Sigmoid colon (tissue), 6 donors: ENCODE measurements at regions not wholly inside any gene's neighbourhood (a gene's known extent, or its start where the extent isn't known, plus 50 kb on each side); places are given as distances from the start of the nearest gene placed in this dataset.

Experiments used
- DNase-seq: peaks from one replicate; pipeline ENCODE4 v3.0.0-alpha.2; 2019
- H3K27ac ChIP-seq, 4 donors: fragments of 200-600 bp; sonication (generic); one replicate each; pipeline ENCODE4 v1.5.1; 2016 to 2019; ENCODE audit warnings: mild to moderate bottlenecking in 1 of 4
- H3K27me3 ChIP-seq, 3 donors: fragments of 200-600 bp; sonication (generic); one replicate each; pipeline ENCODE4 v1.5.1; 2019; ENCODE audit warnings: mild to moderate bottlenecking in 1 of 3
- H3K36me3 ChIP-seq, 4 donors: fragments of 200-600 bp; sonication (generic); one replicate each; pipeline ENCODE4 v1.5.1; 2016 to 2019
- H3K4me1 ChIP-seq, 4 donors: fragments of 200-600 bp; sonication (generic); one replicate each; pipeline ENCODE4 v1.5.1; 2017 to 2019
- H3K4me3 ChIP-seq, 4 donors: fragments of 200-600 bp; sonication (generic); one replicate each; pipeline ENCODE4 v1.5.1; 2017 to 2019; ENCODE audit warnings: mild to moderate bottlenecking in 2 of 4, moderate library complexity in 1 of 4
- H3K9me3 ChIP-seq, 4 donors: fragments of 200-600 bp in 3 of 4; sonication (generic) in 3 of 4; one replicate each; pipeline versions ENCODE4 v1.5.1 to v1.6.1; 2013 to 2019
- CTCF ChIP-seq, 4 experiments: fragments of 450-650 bp in 3 of 4; fragments of 200-600 bp in 1 of 4; IDR thresholded peaks; one replicate each; pipeline ENCODE4 v1.5.1; 2016 to 2019; ENCODE audit warnings: antibody characterized with exemption in 4 of 4, mild to moderate bottlenecking in 3 of 4, moderate library complexity in 2 of 4
- EP300 ChIP-seq, 4 donors: sonication (generic); formaldehyde crosslinking; IDR thresholded peaks; one replicate each; pipeline ENCODE4 v1.6.1; 2017; ENCODE audit warnings: antibody characterized with exemption in 4 of 4
- POLR2A ChIP-seq, 2 donors: fragments of 450-650 bp; IDR thresholded peaks; one replicate each; pipeline ENCODE4 v1.6.1; 2016; ENCODE audit warnings: antibody characterized with exemption in 2 of 2, mild to moderate bottlenecking in 2 of 2, moderate library complexity in 2 of 2
- POLR2AphosphoS5 ChIP-seq, 4 donors: sonication (generic); formaldehyde crosslinking; IDR thresholded peaks; one replicate each; pipeline ENCODE4 v1.6.1; 2017; ENCODE audit warnings: antibody characterized with exemption in 4 of 4
- WGBS, 2 donors: extraction: QIAGEN DNeasy Blood & Tissue Kit; methylation state at CpG; one replicate each; pipeline ENCODE4 v1.1.7; 2013; 5-methylcytosine and 5-hydroxymethylcytosine counted together
- intact Hi-C: fragments of 100-400 bp; cut with DNase I; formaldehyde crosslinking; loops from one replicate; pipeline ENCODE4 v1.15.1; 2023
- donor health status: healthy with polysubstance abuse.
- donor health status: healthy.

GRCh38 chr3:76859596-76859995, 180.3 kb upstream of the ROBO2 start:
- Histone ChIP-seq H3K4me1 (no peaks in the 10 kb centered on the region), H3K27me3 (no peaks in the 10 kb centered on the region), H3K9me3 (no peaks in the 10 kb centered on the region), H3K27ac (no peak overlapping the region), H3K4me3 (no peak overlapping the region), H3K36me3 (no peaks in the 10 kb centered on the region)
- intact Hi-C loops = no loop called here
- no peak for DNase-seq
- 80 to 87% methylated on average over 3 of the region's 3 CpGs for WGBS, 2 donors
- no peak for TF ChIP-seq EP300 (IDR thresholded peaks at IDR 0.05)
- TF ChIP-seq POLR2AphosphoS5 (IDR thresholded peaks at IDR 0.05) = no peak
- no peak for TF ChIP-seq CTCF (IDR thresholded peaks at IDR 0.05)
- no peak for TF ChIP-seq POLR2A (IDR thresholded peaks at IDR 0.05)

- H3K4me1 ChIP-seq = no peaks in the 10 kb centered on the region
- 93% methylated on average over 4 of the region's 4 CpGs for WGBS, 2 donors
Measured at GRCh38 chr3:76864355-76864754, 175.5 kb upstream of the ROBO2 start.

DNA sequence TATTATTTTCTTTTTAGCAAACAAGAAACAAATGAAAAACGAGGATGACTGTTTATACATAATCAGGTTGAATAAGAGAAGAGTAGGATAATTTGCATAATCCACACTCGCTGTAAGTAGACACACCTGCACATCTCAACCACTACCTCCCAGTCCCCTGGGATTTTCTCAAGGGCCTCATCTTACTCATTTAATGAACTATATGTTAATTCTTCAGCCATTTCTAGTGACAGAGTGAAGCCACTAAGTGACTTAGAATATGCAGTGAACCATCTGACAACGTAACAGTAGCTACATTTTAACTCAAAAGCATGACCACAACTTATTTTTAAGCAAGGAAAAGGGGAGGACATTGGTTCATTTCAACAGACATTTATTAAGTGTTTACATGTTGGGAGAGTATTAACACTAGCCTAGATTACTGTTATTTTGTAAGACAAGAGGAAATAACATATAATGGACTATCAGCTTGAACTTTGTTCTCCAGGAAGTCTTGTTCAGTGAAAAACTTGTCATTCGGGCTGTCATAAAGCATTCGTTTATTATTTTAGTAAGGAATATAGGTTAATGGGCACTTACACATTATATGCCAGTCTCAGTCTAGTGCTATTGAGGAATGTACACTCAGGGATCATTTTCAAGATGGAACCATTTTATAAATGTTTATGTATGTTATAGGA, 173.0 kb upstream of the ROBO2 start:
- intact Hi-C loops = no loop called here
- no peak for TF ChIP-seq CTCF (IDR thresholded peaks at IDR 0.05)
- TF ChIP-seq POLR2A (IDR thresholded peaks at IDR 0.05) = no peak
- TF ChIP-seq POLR2AphosphoS5 (IDR thresholded peaks at IDR 0.05) = no peak
- TF ChIP-seq EP300 (IDR thresholded peaks at IDR 0.05) = no peak
- no peaks in the 10 kb centered on the region for H3K36me3 ChIP-seq
- H3K27ac ChIP-seq = no peak overlapping the region
- WGBS, 2 donors = 33 to 59% methylated on average over 5 of the region's 5 CpGs
- H3K4me1 ChIP-seq = no peaks in the 10 kb centered on the region
- H3K27me3 ChIP-seq = no peaks in the 10 kb centered on the region
- DNase-seq = no peak
- H3K9me3 ChIP-seq = no peaks in the 10 kb centered on the region
- H3K4me3 ChIP-seq = no peak overlapping the region

More at GRCh38 chr3:76864355-76864754, 175.5 kb upstream of the ROBO2 start:
- H3K27ac ChIP-seq = no peak overlapping the region
- H3K9me3 ChIP-seq = no peaks in the 10 kb centered on the region
- intact Hi-C loops = no loop called here
- TF ChIP-seq EP300 (IDR thresholded peaks at IDR 0.05) (no peak), POLR2AphosphoS5 (IDR thresholded peaks at IDR 0.05) (no peak), CTCF (IDR thresholded peaks at IDR 0.05) (no peak), POLR2A (IDR thresholded peaks at IDR 0.05) (no peak)
- no peaks in the 10 kb centered on the region for H3K36me3 ChIP-seq
- DNase-seq = no peak
- H3K4me3 ChIP-seq = no peak overlapping the region
- no peaks in the 10 kb centered on the region for H3K27me3 ChIP-seq

GRCh38 chr3:76869726-76870384, 170.0 kb upstream of the ROBO2 start:
- no peak for TF ChIP-seq CTCF (IDR thresholded peaks at IDR 0.05)
- no peak for DNase-seq
- H3K27me3 ChIP-seq = no peaks in the 10 kb centered on the region
- H3K36me3 ChIP-seq = no peaks in the 10 kb centered on the region
- no peaks in the 10 kb centered on the region for H3K9me3 ChIP-seq
- H3K4me1 ChIP-seq = no peaks in the 10 kb centered on the region
- no peak overlapping the region for H3K27ac ChIP-seq
- intact Hi-C loops = no loop called here
- 56 to 74% methylated on average over 3 of the region's 3 CpGs for WGBS, 2 donors
- no peak overlapping the region for H3K4me3 ChIP-seq

DNA sequence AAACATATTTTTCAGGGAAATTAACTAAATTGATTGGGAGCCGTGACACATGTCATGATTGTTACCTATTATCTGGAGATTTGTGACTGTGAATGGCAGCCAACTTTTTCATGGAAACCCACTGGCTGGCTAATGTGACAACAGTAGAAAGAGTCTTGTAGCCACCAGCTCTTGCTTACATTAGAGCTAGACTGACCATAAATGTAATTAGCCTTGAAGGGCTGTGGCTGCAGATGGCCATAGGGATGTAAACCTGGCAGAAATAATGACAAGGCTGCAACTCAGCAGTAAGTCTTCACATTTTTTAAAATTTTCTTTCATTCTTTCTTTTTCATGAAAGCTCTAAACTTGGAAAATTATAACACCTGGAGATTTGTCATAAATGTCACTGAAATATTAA, 168.2 kb upstream of the ROBO2 start:
- H3K4me3 ChIP-seq = no peak overlapping the region
- no peaks in the 10 kb centered on the region for H3K36me3 ChIP-seq
- no peak overlapping the region for H3K27ac ChIP-seq
- no peaks in the 10 kb centered on the region for H3K4me1 ChIP-seq
- no peaks in the 10 kb centered on the region for H3K9me3 ChIP-seq
- 94 to 97% methylated on average over 1 of the region's 1 CpG for WGBS, 2 donors
- DNase-seq = no peak
- TF ChIP-seq POLR2AphosphoS5 (IDR thresholded peaks at IDR 0.05) (no peak), POLR2A (IDR thresholded peaks at IDR 0.05) (no peak), CTCF (IDR thresholded peaks at IDR 0.05) (no peak)
- intact Hi-C loops = no loop called here
- H3K27me3 ChIP-seq = no peaks in the 10 kb centered on the region
